Type B pancreatic cell (in vitro differentiated cells): ENCODE measurements at regions not wholly inside any gene's neighbourhood (a gene's known extent, or its start where the extent isn't known, plus 50 kb on each side); places are given as distances from the start of the nearest gene placed in this dataset.

ENCODE experiments used
- DNase-seq: peaks from one replicate; pipeline ENCODE4 v3.0.0; 2021; ENCODE audit warnings: mixed read lengths; ENCODE audit not compliant: unreplicated experiment; ENCODE audit errors: extremely low spot score
- H3K27ac Mint-ChIP-seq: 2 replicates; pipeline ENCODE4 v1.8.0; 2021; ENCODE audit warnings: mild to moderate bottlenecking, mixed read lengths
- H3K27me3 Mint-ChIP-seq: 2 replicates; pipeline ENCODE4 v1.8.0; 2021; ENCODE audit warnings: mixed read lengths
- H3K36me3 Mint-ChIP-seq: 2 replicates; pipeline ENCODE4 v1.8.0; 2021; ENCODE audit warnings: mixed read lengths
- H3K4me1 Mint-ChIP-seq: one replicate; pipeline ENCODE4 v1.8.0; 2021; ENCODE audit warnings: mixed read lengths; ENCODE audit not compliant: unreplicated experiment
- H3K4me3 Mint-ChIP-seq: 2 replicates; pipeline ENCODE4 v1.8.0; 2021; ENCODE audit warnings: mild to moderate bottlenecking, mixed read lengths
- H3K9me3 Mint-ChIP-seq: 2 replicates; pipeline ENCODE4 v1.8.0; 2021; ENCODE audit warnings: mixed read lengths
- CTCF ChIP-seq: fragments of 200-600 bp; sonication (generic); conservative IDR thresholded peaks from 2 replicates; pipeline ENCODE4 v1.5.0; 2021; ENCODE audit warnings: antibody characterized with exemption, mild to moderate bottlenecking

GRCh38 chr18:51522821-51523220 is 325.3 kb upstream of the MEX3C start:
- no peaks in the 10 kb centered on the region for H3K4me1 Mint-ChIP-seq
- no peak for TF ChIP-seq CTCF
- no peak overlapping the region for H3K4me3 Mint-ChIP-seq
- H3K27me3 Mint-ChIP-seq = peaks cover 4% of the 10 kb centered on the region
- H3K9me3 Mint-ChIP-seq = no peaks in the 10 kb centered on the region
- H3K36me3 Mint-ChIP-seq = no peaks in the 10 kb centered on the region
- H3K27ac Mint-ChIP-seq = no peak overlapping the region
- DNase-seq = no peak

GRCh38 chr18:51523671-51524070 is 326.2 kb upstream of the MEX3C start:
- no peak for DNase-seq
- no peak overlapping the region for H3K27ac Mint-ChIP-seq
- no peaks in the 10 kb centered on the region for H3K4me1 Mint-ChIP-seq
- H3K4me3 Mint-ChIP-seq = no peak overlapping the region
- no peaks in the 10 kb centered on the region for H3K36me3 Mint-ChIP-seq
- peaks cover 4% of the 10 kb centered on the region for H3K27me3 Mint-ChIP-seq
- no peak for TF ChIP-seq CTCF
- no peaks in the 10 kb centered on the region for H3K9me3 Mint-ChIP-seq

GRCh38 chr18:51525453-51526225 is 328.2 kb upstream of the MEX3C start:
- Mint-ChIP-seq H3K27me3 (no peaks in the 10 kb centered on the region), H3K9me3 (no peaks in the 10 kb centered on the region), H3K4me3 (no peak overlapping the region), H3K27ac (no peak overlapping the region), H3K4me1 (no peaks in the 10 kb centered on the region), H3K36me3 (no peaks in the 10 kb centered on the region)
- DNase-seq = no peak
- no peak for TF ChIP-seq CTCF

- H3K27ac Mint-ChIP-seq = no peak overlapping the region
- H3K9me3 Mint-ChIP-seq = no peaks in the 10 kb centered on the region
- H3K36me3 Mint-ChIP-seq = no peaks in the 10 kb centered on the region
- no peak for TF ChIP-seq CTCF
- H3K27me3 Mint-ChIP-seq = no peaks in the 10 kb centered on the region
- no peaks in the 10 kb centered on the region for H3K4me1 Mint-ChIP-seq
- H3K4me3 Mint-ChIP-seq = no peak overlapping the region
- no peak for DNase-seq
Measured at GRCh38 chr18:51527826-51528225, 330.3 kb upstream of the MEX3C start.

GRCh38 chr18:51531501-51531900 is 334.0 kb upstream of the MEX3C start:
- TF ChIP-seq CTCF = no peak
- Mint-ChIP-seq H3K36me3 (no peaks in the 10 kb centered on the region), H3K4me1 (no peaks in the 10 kb centered on the region), H3K27me3 (no peaks in the 10 kb centered on the region), H3K27ac (peak overlapping the region; percentile 14), H3K4me3 (no peak overlapping the region), H3K9me3 (no peaks in the 10 kb centered on the region)
- DNase-seq = no peak
